ENCODE measurements at regions not wholly inside any gene's neighbourhood (a gene's known extent, or its start where the extent isn't known, plus 50 kb on each side); places are given as distances from the start of the nearest gene placed in this dataset.

- Mint-ChIP-seq H3K27ac (no peak overlapping the region), H3K27me3 (ENCODE audit: low read depth) (no peaks in the 10 kb centered on the region; the same call in 1 of the 2 replicates), H3K36me3 (no peaks in the 10 kb centered on the region), H3K4me3 (no peak overlapping the region), H3K9me3 (peaks cover 4% of the 10 kb centered on the region), H3K4me1 (no peaks in the 10 kb centered on the region; the same call in 1 of the 2 replicates)
- DNase-seq (ENCODE audit: low spot score) (no peak), ATAC-seq (no peak)
- ChIA-PET POLR2A (no interaction called here), CTCF (interaction anchor here (0.6 kb wide), 1 partner anchor 42 kb away, joined by 3 read pairs; no protein-coding TSS in a partner anchor)
- TF ChIP-seq ZNF423 (CRISPR knock-in tag; IDR thresholded peaks at IDR 0.05) (peak; percentile 19; the same call in 1 of the 2 replicates), USF1 (CRISPR knock-in tag; IDR thresholded peaks at IDR 0.05) (no peak)
Measured at GRCh38 chr9:120183615-120184014, 396.4 kb downstream of the CDK5RAP2 start.

- Mint-ChIP-seq H3K27me3 (ENCODE audit: low read depth) (peaks cover 4% of the 10 kb centered on the region; the same call in 1 of the 2 replicates), H3K4me1 (no peaks in the 10 kb centered on the region; the same call in 1 of the 2 replicates), H3K4me3 (no peak overlapping the region), H3K36me3 (no peaks in the 10 kb centered on the region), H3K27ac (no peak overlapping the region), H3K9me3 (peaks cover 12% of the 10 kb centered on the region)
- CTCF ChIA-PET, result no interaction called here
- ATAC-seq (no peak), DNase-seq (ENCODE audit: low spot score) (no peak)
- no peak for TF ChIP-seq FOXK1 (CRISPR knock-in tag; IDR thresholded peaks at IDR 0.05)
- no peak for TF ChIP-seq ATF1 (CRISPR knock-in tag; IDR thresholded peaks at IDR 0.05)
- TF ChIP-seq JAZF1 (CRISPR knock-in tag; IDR thresholded peaks at IDR 0.05), result no peak
- no peak for TF ChIP-seq IRF2 (CRISPR knock-in tag; IDR thresholded peaks at IDR 0.05; ENCODE audit: borderline replicate concordance, low read depth)
- no peak for TF ChIP-seq ATF6 (CRISPR knock-in tag; IDR thresholded peaks at IDR 0.05)
- TF ChIP-seq USF2 (CRISPR knock-in tag; IDR thresholded peaks at IDR 0.05), result no peak
- TF ChIP-seq ESRRA (CRISPR knock-in tag; IDR thresholded peaks at IDR 0.05; ENCODE audit: borderline replicate concordance), result no peak
- no peak for TF ChIP-seq SOX15 (CRISPR knock-in tag; IDR thresholded peaks at IDR 0.05)
- no peak for TF ChIP-seq ZNF396 (CRISPR knock-in tag; IDR thresholded peaks at IDR 0.05; ENCODE audit: borderline replicate concordance)
- no peak for TF ChIP-seq MAX (CRISPR knock-in tag; IDR thresholded peaks at IDR 0.05)
- TF ChIP-seq RORB (CRISPR knock-in tag; IDR thresholded peaks at IDR 0.05), result no peak
- no peak for TF ChIP-seq PREB (CRISPR knock-in tag; IDR thresholded peaks at IDR 0.05; ENCODE audit: borderline replicate concordance)
- TF ChIP-seq MXD4 (CRISPR knock-in tag; IDR thresholded peaks at IDR 0.05; ENCODE audit: borderline replicate concordance), result no peak
- no peak for TF ChIP-seq ZMAT4 (CRISPR knock-in tag; IDR thresholded peaks at IDR 0.05)
- TF ChIP-seq CDX4 (CRISPR knock-in tag; IDR thresholded peaks at IDR 0.05; ENCODE audit: borderline replicate concordance), result no peak
- POLR2A ChIA-PET, result no interaction called here
Measured at GRCh38 chr9:120182011-120182410, 398.0 kb downstream of the CDK5RAP2 start.

- peaks cover 16% of the 10 kb centered on the region for H3K9me3 Mint-ChIP-seq
- no peaks in the 10 kb centered on the region for H3K4me1 Mint-ChIP-seq
- POLR2A ChIA-PET, result no interaction called here
- no peaks in the 10 kb centered on the region for H3K36me3 Mint-ChIP-seq
- no peak overlapping the region for H3K4me3 Mint-ChIP-seq
- peaks cover 9% of the 10 kb centered on the region for H3K27me3 Mint-ChIP-seq (ENCODE audit: low read depth)
- ATAC-seq, result no peak
- CTCF ChIA-PET, result no interaction called here
- DNase-seq (ENCODE audit: low spot score), result no peak
- H3K27ac Mint-ChIP-seq, result no peak overlapping the region
- TF ChIP-seq PRDM15 (CRISPR knock-in tag; IDR thresholded peaks at IDR 0.05) (no peak), ATF6 (CRISPR knock-in tag; IDR thresholded peaks at IDR 0.05) (no peak), IRF2 (CRISPR knock-in tag; IDR thresholded peaks at IDR 0.05; ENCODE audit: borderline replicate concordance, low read depth) (no peak)
Measured at GRCh38 chr9:120177121-120177520, 402.8 kb downstream of the CDK5RAP2 start.
